ENCODE measurements at regions not wholly inside any gene's neighbourhood (a gene's known extent, or its start where the extent isn't known, plus 50 kb on each side); places are given as distances from the start of the nearest gene placed in this dataset.

DNA sequence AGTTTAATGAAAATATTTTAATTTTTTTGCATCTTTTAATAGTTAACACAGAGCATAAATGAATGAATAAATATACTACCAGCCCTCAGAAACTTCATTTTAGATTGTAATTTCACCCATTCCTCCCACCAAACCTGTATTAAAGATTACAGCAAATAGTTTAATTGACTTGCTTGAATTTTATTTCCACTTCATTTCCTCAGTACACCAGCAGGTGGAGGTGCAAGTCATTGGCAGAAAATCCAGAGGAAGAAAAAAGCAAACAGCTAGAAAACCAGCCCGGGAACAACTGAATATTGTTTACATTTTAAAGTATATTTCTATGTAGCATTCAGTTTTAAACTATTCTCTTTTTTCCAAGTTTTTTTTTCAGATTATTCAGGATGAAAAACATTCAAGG lies 177.8 kb downstream of the OLFM4 start:
- TF ChIP-seq, protein P1, sequence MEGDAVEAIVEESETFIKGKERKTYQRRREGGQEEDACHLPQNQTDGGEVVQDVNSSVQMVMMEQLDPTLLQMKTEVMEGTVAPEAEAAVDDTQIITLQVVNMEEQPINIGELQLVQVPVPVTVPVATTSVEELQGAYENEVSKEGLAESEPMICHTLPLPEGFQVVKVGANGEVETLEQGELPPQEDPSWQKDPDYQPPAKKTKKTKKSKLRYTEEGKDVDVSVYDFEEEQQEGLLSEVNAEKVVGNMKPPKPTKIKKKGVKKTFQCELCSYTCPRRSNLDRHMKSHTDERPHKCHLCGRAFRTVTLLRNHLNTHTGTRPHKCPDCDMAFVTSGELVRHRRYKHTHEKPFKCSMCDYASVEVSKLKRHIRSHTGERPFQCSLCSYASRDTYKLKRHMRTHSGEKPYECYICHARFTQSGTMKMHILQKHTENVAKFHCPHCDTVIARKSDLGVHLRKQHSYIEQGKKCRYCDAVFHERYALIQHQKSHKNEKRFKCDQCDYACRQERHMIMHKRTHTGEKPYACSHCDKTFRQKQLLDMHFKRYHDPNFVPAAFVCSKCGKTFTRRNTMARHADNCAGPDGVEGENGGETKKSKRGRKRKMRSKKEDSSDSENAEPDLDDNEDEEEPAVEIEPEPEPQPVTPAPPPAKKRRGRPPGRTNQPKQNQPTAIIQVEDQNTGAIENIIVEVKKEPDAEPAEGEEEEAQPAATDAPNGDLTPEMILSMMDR (IDR thresholded peaks at IDR 0.05; ENCODE audit: control extremely low read depth, extremely low read depth), result no peak
- Histone ChIP-seq H3K4me1 (ENCODE audit: control insufficient read depth in 5 of 5, insufficient read depth in 5 of 5, low read length in 5 of 5) (no peaks in the 10 kb centered on the region), H3K27me3 (ENCODE audit: control insufficient read depth in 3 of 3, insufficient read depth in 3 of 3, low read length in 2 of 3) (peaks cover 1 to 14% (median 4%) of the 10 kb centered on the region in 3 donors), H3K4me3 (no peak overlapping the region), H3K9me3 (ENCODE audit: control insufficient read depth in 4 of 4, insufficient read depth in 3 of 4, low read length in 3 of 4) (peaks cover 0 to 5% (median 0%) of the 10 kb centered on the region in 4 donors), H3K27ac (ENCODE audit: low read depth in 1 of 2, low read length in 1 of 2) (no peak overlapping the region), H3K9ac (ENCODE audit: insufficient read depth in 1 of 2, low read length in 2 of 2) (no peak overlapping the region), H3K36me3 (ENCODE audit: control insufficient read depth in 4 of 4, insufficient read depth in 4 of 4, low read length in 4 of 4) (no peaks in the 10 kb centered on the region)
- ATAC-seq (ENCODE audit: insufficient read depth, low FRiP score) (no peak), DNase-seq (peak in 2 of 3 donors; percentile 2 to 6)
- 2 to 7% methylated on average over 1 of the region's 1 CpG for WGBS, 2 donors

DNA sequence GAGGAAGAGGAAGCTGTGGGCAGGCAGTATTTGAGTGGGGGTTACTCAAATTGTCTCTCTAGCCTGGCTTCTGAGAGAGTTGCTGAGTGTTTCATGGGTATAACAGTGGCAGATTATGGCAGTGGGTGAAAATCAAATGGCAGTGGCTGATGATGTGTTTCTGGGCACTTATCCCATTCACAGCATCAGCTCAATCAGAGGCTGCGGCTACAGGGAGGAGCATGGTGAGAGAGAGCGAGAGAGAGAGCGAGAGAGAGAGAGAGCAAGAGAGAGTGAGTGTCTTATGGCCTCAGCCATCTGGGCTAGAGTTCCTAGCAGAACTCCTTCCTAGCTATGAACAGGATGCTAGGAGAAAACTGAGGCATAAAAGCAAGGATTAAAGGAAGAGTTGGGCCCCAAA lies 178.9 kb downstream of the OLFM4 start:
- Histone ChIP-seq H3K4me3 (no peak overlapping the region), H3K27me3 (ENCODE audit: control insufficient read depth in 3 of 3, insufficient read depth in 3 of 3, low read length in 2 of 3) (peaks cover 3 to 6% (median 4%) of the 10 kb centered on the region in 3 donors), H3K27ac (ENCODE audit: low read depth in 1 of 2, low read length in 1 of 2) (no peak overlapping the region), H3K9ac (ENCODE audit: insufficient read depth in 1 of 2, low read length in 2 of 2) (no peak overlapping the region), H3K9me3 (ENCODE audit: control insufficient read depth in 4 of 4, insufficient read depth in 3 of 4, low read length in 3 of 4) (peaks cover 0 to 2% (median 0%) of the 10 kb centered on the region in 4 donors), H3K4me1 (ENCODE audit: control insufficient read depth in 5 of 5, insufficient read depth in 5 of 5, low read length in 5 of 5) (no peaks in the 10 kb centered on the region), H3K36me3 (ENCODE audit: control insufficient read depth in 4 of 4, insufficient read depth in 4 of 4, low read length in 4 of 4) (no peaks in the 10 kb centered on the region)
- TF ChIP-seq, protein P1 (IDR thresholded peaks at IDR 0.05; ENCODE audit: control extremely low read depth, extremely low read depth), result no peak
- WGBS, 2 donors, result 82 to 86% methylated on average over 3 of the region's 3 CpGs
- ATAC-seq (ENCODE audit: insufficient read depth, low FRiP score) (no peak), DNase-seq (peak in 1 of 3 donors; percentile 14)

DNA sequence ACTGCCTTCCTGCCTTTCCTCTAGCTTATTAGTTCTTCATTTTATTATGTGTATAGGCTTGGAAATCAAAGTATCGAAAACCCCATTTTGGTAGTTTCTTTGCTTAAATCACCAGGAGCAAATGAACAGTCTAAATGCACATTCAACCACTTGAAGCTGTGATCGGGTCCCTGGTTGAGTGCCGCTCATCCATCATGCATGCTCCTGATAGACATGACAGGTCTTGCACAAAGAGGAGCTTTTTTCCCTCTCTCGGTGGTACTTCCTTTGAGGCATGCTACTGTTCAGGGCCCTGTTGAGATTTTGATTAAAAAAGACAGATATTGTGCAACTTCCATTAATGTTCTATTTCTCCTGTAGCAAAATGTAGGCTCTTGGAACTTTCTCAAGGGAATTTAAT lies 185.8 kb downstream of the OLFM4 start:
- peaks cover 0 to 3% (median 0%) of the 10 kb centered on the region in 3 donors for H3K27me3 ChIP-seq (ENCODE audit: control insufficient read depth in 3 of 3, insufficient read depth in 3 of 3, low read length in 2 of 3)
- 53 to 70% methylated on average over 4 of the region's 4 CpGs for WGBS, 2 donors
- DNase-seq, result no peak
- no peak overlapping the region for H3K4me3 ChIP-seq
- no peaks in the 10 kb centered on the region for H3K9me3 ChIP-seq (ENCODE audit: control insufficient read depth in 4 of 4, insufficient read depth in 3 of 4, low read length in 3 of 4)
- no peaks in the 10 kb centered on the region for H3K36me3 ChIP-seq (ENCODE audit: control insufficient read depth in 4 of 4, insufficient read depth in 4 of 4, low read length in 4 of 4)
- no peak overlapping the region for H3K27ac ChIP-seq (ENCODE audit: low read depth in 1 of 2, low read length in 1 of 2)
- no peak for ATAC-seq (ENCODE audit: insufficient read depth, low FRiP score)
- TF ChIP-seq, protein P1 (IDR thresholded peaks at IDR 0.05; ENCODE audit: control extremely low read depth, extremely low read depth), result no peak
- H3K9ac ChIP-seq (ENCODE audit: insufficient read depth in 1 of 2, low read length in 2 of 2), result no peak overlapping the region
- no peaks in the 10 kb centered on the region for H3K4me1 ChIP-seq (ENCODE audit: control insufficient read depth in 5 of 5, insufficient read depth in 5 of 5, low read length in 5 of 5)

DNA sequence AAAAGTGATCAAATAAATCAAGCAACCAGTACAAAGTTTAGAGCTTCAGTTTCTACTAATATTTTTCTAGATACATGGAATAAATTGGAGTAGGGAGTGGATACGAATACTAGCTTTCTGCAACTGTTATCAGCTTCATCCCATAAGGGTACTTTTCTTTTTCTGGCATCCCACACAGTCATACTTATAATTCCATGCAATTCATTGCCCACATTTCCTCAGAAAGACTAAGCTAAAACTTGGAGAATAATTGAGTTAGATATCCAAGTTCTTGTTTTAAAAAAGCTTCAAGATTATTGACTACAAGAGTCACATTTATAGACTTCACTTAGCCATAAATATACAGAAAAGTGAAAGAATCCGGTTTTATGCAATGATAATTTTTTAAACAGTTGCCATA lies 186.9 kb downstream of the OLFM4 start:
- Histone ChIP-seq H3K27ac (ENCODE audit: low read depth in 1 of 2, low read length in 1 of 2) (no peak overlapping the region), H3K9me3 (ENCODE audit: control insufficient read depth in 4 of 4, insufficient read depth in 3 of 4, low read length in 3 of 4) (no peaks in the 10 kb centered on the region), H3K36me3 (ENCODE audit: control insufficient read depth in 4 of 4, insufficient read depth in 4 of 4, low read length in 4 of 4) (no peaks in the 10 kb centered on the region), H3K9ac (ENCODE audit: insufficient read depth in 1 of 2, low read length in 2 of 2) (no peak overlapping the region), H3K4me1 (ENCODE audit: control insufficient read depth in 5 of 5, insufficient read depth in 5 of 5, low read length in 5 of 5) (no peaks in the 10 kb centered on the region), H3K4me3 (no peak overlapping the region), H3K27me3 (ENCODE audit: control insufficient read depth in 3 of 3, insufficient read depth in 3 of 3, low read length in 2 of 3) (peaks cover 0 to 3% (median 0%) of the 10 kb centered on the region in 3 donors)
- TF ChIP-seq, protein P1 (IDR thresholded peaks at IDR 0.05; ENCODE audit: control extremely low read depth, extremely low read depth), result no peak
- 62 to 74% methylated on average over 2 of the region's 2 CpGs for WGBS, 2 donors
- DNase-seq, result no peak
- no peak for ATAC-seq (ENCODE audit: insufficient read depth, low FRiP score)
